Esophagus muscularis mucosa (tissue), 4 donors: ENCODE measurements at regions not wholly inside any gene's neighbourhood (a gene's known extent, or its start where the extent isn't known, plus 50 kb on each side); places are given as distances from the start of the nearest gene placed in this dataset.

Experiments used
- CTCF ChIP-seq, 3 experiments: fragments of 200-600 bp in 2 of 3; fragments of 450-650 bp in 1 of 3; sonication (generic) in 2 of 3; IDR thresholded peaks; one replicate each; pipeline ENCODE4 v1.5.1; 2017 to 2019; ENCODE audit warnings: antibody characterized with exemption in 3 of 3, mild to moderate bottlenecking in 2 of 3, moderate library complexity in 1 of 3
- EP300 ChIP-seq: sonication (generic); formaldehyde crosslinking; IDR thresholded peaks from one replicate; pipeline ENCODE4 v1.6.1; 2017; ENCODE audit warnings: antibody characterized with exemption
- POLR2A ChIP-seq: fragments of 450-650 bp; IDR thresholded peaks from one replicate; pipeline ENCODE4 v1.6.1; 2017; ENCODE audit warnings: antibody characterized with exemption, moderate library complexity, mild to moderate bottlenecking, low read depth
- POLR2AphosphoS5 ChIP-seq, 2 donors: sonication (generic); formaldehyde crosslinking; IDR thresholded peaks; one replicate each; pipeline ENCODE4 v1.6.1; 2017; ENCODE audit warnings: antibody characterized with exemption in 2 of 2

GRCh38 chr1:119293797-119294196 is 74.8 kb upstream of the HAO2 start:
- TF ChIP-seq CTCF (IDR thresholded peaks at IDR 0.05) (no peak), POLR2A (no peak), POLR2AphosphoS5 (IDR thresholded peaks at IDR 0.05) (no peak), EP300 (no peak)
